HG03342 (cell line): ENCODE measurements at regions not wholly inside any gene's neighbourhood (a gene's known extent, or its start where the extent isn't known, plus 50 kb on each side); places are given as distances from the start of the nearest gene placed in this dataset.

Experiments used
- ATAC-seq: cut with Tn5 transposase; IDR thresholded peaks from one replicate; pipeline ENCODE4 v1.9.1; 2021; ENCODE audit warnings: mild to moderate bottlenecking, moderate library complexity; ENCODE audit not compliant: unreplicated experiment

- ATAC-seq = no peak
Observed at GRCh38 chr17:79212149-79213087, 137.8 kb downstream of the ENGASE start.

DNA sequence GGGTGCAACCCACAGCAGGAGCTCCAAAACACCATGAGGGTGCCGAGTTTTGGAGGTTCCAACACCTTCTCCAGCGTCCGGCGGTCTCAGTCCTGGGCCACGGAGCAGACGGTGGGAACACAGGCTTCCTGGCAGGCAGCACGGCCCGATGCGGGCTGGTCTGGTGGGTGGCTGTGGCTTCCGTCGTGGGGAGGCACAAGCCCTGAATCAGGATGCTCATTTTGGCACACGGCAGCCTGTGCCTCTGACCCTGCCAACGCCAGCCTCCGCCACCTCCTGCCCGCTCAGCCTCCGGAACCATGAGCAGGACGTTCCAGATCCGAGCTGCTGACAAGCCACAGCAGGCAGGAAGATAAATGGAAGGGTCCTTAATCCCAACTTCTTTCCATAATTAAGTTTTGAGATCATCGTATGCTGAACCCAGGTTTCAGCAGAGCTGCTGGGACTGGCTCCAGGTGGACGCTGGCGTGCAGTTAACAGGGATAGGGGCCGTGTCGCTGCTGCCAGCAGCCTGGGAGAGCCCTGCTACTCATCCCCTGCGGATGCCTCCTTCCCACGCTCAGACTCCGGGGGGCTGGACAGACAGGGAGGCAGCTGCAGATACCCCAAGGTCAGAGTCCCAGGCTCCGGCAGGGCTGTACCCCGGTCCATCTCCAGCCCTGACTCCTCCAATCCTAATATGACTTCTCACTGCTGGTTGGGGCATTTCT is 136.6 kb downstream of the ENGASE start:
- no peak for ATAC-seq

DNA sequence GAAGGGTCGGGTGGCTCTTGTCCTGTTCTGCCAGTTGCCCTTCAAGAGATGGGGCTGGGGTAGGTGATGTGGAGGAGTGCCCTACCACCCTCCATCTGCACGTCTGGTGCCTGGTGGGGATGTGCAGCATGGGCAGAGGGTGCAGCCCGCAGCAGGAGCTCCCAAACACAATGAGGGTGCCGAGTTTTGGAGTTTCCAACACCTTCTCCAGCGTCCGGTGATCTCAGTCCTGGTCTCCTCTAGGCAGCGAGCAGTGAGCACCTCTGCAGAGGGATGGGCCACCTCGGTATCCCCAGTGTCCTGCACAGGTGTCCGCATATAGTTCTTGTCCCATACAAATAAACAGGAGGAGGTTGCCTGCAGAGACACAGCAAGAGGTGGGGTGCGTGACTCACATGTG is 136.0 kb downstream of the ENGASE start:
- no peak for ATAC-seq

GRCh38 chr17:79207960-79208359 is 133.3 kb downstream of the ENGASE start:
- no peak for ATAC-seq

- no peak for ATAC-seq
Observed at GRCh38 chr17:79205688-79206205, 131.1 kb downstream of the ENGASE start.

DNA sequence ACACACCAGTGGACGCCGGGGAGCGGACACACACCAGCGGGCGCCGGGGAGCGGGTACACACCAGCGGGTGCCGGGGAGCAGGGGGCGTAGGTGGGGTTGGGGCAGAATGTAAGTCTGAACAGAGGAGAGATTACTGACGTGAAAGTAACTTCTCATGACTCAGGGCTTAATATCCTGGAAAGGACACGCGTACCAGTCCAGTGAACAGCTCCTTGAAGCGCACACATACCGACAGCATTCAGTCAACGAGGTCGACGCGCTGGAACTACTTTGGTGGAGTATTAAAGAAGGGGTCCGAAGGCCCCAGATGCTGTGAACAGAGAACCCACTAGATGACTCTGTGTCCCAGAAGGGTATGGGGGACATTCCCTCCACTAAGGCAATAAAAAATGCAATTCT is 129.6 kb downstream of the ENGASE start:
- no peak for ATAC-seq

GRCh38 chr17:79203657-79204056 is 129.0 kb downstream of the ENGASE start:
- ATAC-seq = no peak

- ATAC-seq = no peak
Observed at GRCh38 chr17:79203016-79203415, 128.4 kb downstream of the ENGASE start.

DNA sequence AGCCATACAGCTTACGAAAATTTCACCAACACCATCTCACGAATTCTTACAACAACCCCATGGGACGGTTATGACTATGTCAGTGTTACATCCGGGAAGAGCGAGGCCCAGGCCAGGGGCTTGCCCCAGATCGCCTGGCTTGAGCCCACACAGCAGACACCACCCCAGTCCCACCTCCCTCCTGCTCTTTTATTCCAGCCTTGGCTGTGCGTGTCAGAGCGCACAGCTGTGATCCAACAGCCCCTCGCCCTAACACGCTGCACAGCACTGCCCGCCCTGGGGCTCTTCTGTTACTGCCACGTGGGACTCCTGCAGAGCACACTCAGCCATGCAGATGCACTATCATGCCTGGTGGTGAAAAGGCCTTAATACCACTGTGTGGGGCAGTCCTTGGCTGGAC is 127.9 kb downstream of the ENGASE start:
- no peak for ATAC-seq

- no peak for ATAC-seq
Observed at GRCh38 chr17:79201536-79202227, 127.1 kb downstream of the ENGASE start.

DNA sequence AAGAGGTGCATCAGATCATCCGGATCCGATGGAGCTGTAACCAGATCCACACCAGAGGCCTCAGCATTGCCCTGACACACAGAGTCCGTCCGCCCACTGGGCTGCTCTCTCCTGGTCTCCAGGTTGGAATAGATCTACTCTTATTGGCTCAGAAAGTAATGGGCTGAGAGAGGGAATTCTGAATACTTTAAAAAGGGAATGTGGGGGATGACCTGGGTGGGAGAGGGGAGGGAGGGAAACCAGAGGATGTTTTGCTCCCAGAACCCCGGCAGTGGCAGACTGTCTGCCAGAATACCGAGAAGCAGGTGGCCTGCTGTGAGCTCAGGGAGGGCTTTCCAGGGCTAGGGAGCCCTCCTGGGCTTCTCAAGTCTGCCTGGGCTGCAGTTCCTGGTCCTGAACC is 126.5 kb downstream of the ENGASE start:
- ATAC-seq = no peak

DNA sequence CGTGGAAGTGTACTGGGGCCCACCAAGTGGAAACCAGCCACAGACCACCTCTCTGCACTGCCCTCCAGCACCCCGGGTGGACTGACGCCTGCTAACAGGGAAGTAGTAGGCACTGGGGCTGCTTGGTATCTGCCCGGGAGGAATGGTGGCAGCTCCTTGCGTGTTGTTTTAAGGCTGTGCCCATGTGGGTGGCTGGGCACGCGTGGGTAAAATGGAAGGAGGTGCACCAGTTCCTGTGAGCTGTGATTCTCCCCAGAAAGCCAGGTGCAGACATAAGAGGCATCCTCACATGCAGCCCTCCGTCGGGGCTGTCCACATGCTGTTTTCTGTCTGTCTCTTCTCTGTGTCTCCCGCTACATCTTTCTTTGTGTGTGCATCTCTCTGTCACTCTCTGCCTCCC is 122.3 kb downstream of the ENGASE start:
- no peak for ATAC-seq

DNA sequence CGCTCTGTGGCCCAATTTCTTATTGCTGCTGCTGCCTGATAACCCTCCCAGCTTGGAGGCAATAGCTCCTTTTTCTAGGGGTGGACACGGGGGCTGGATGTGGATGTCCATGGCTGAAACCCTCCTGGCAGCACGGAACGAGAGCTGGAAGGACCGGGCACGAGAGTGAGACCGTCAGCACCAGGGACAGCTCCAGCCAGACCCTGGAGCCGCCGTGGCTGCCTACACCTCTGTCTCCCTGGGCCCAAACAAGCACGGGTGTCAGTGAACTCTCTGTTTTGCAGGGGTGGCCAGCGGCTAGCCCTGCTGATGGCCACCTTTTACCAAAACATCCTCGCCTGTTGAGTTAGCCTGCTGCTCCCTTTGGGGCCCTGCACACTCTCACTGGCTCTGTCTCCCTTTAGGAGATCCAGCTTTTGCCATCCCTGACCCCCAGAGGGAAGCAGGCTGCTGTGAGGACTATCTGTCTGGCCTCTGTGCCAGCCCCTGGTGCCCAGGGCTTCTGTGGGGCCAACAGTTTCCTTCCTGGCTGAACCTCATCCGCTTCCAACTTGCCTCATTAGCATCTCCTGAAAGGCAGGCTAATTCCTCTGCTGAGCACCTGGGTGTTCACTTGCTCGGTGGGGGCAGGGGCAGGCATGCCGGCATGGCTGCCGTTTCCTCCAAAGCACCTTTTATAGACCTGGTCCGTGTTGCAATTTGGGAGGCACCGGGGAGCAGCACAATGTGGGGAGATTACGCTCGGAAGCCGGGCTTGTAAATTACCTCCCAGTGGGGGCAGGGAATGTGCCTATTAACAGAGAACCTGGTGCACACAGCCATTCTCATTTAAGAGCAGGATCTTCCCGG is 118.1 kb downstream of the ENGASE start:
- ATAC-seq = no peak

- ATAC-seq = no peak
Observed at GRCh38 chr17:79191270-79191934, 116.8 kb downstream of the ENGASE start.

DNA sequence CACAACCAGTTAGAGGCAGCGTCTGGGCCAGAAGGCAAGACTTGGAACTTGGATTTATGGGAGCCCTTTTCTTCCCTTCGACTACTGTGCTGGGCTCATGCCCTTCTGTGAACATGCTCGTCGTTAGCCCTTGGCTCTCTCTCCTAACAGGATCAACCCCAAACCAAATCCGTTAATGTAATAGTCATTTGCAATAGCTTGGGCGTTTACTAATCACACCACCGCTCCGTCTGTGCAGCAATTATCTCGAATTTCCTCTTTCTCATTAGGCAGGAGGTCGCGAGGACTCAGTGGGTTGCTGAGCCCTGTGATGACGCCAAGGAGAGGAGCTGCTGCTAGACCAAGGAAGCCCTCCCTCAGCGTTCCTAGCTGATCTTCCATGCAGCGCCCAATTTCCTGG is 114.7 kb downstream of the ENGASE start:
- no peak for ATAC-seq

DNA sequence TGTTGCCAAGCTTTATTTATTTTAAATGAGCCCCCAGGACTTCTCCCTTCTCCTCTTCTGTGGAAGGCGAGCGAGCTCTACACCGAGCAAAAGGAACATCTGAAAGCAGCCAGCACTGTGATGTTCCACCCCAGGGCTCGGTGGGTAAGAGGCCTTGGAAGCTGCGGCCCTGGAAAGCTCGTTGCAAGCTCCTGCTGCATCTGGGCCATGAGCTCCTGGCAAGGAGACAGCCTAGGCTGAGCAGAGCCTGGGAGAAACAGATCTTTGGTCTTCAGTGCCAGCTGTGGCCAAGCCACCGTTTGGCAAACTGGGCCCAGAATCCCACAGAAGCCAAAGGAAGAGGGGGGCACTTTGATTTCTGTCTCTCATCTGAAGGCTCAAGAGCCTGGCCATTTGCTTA is 114.1 kb downstream of the ENGASE start:
- no peak for ATAC-seq

DNA sequence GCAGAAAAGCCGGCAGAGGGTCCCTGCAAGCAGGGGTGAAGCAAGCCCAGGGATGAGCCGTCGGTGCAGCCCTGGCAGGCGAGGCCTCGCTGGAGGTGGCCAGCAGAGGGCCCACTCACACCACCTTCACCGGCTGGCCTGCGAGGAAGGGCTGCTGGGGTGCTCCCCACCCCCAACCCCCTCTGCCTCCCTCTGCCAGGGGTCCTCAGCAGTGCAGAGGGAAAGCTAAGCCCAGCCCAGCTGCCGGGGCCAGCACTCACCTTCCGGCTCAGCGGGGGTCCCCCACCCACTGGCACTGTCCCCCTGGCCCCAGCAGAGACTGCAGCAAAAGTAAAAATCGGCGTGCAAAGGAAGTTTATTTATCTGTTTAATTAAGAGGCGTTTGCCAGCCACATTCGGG is 113.4 kb downstream of the ENGASE start:
- ATAC-seq = no peak

GRCh38 chr17:79187186-79187585 is 112.6 kb downstream of the ENGASE start:
- ATAC-seq = no peak

DNA sequence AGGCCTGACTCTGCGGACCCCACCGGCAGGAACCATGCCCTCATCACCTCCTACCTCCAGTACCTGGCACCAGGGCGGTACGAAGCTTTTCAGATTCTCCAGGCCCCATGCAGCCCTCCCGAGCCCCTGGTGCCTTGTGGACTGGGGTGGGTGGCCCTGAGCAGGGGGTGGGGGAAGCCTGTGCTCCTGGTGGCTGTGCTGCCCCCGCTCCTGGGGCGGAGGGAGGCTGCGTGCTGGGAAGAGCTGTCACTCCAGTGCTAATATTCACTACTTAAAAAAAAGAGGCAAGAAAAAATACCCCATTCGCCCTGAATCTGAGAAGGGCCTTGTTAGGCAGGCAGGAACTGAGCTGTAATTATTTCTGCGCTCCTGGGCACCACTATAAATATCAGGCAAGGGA is 111.8 kb downstream of the ENGASE start:
- ATAC-seq = no peak

GRCh38 chr17:79185671-79186070 is 111.0 kb downstream of the ENGASE start:
- no peak for ATAC-seq
